Lower leg skin (tissue), 3 donors: ENCODE measurements at regions not wholly inside any gene's neighbourhood (a gene's known extent, or its start where the extent isn't known, plus 50 kb on each side); places are given as distances from the start of the nearest gene placed in this dataset.

Source experiments
- CTCF ChIP-seq, 3 donors: fragments of 450-650 bp; IDR thresholded peaks; one replicate each; pipeline ENCODE4 v1.5.1; 2016; ENCODE audit warnings: antibody characterized with exemption in 3 of 3, mild to moderate bottlenecking in 3 of 3, moderate library complexity in 2 of 3
- POLR2A ChIP-seq, 2 donors: fragments of 450-650 bp; IDR thresholded peaks; one replicate each; pipeline ENCODE4 v1.6.1; 2016 to 2017; ENCODE audit warnings: antibody characterized with exemption in 2 of 2, mild to moderate bottlenecking in 1 of 2, moderate library complexity in 1 of 2

DNA sequence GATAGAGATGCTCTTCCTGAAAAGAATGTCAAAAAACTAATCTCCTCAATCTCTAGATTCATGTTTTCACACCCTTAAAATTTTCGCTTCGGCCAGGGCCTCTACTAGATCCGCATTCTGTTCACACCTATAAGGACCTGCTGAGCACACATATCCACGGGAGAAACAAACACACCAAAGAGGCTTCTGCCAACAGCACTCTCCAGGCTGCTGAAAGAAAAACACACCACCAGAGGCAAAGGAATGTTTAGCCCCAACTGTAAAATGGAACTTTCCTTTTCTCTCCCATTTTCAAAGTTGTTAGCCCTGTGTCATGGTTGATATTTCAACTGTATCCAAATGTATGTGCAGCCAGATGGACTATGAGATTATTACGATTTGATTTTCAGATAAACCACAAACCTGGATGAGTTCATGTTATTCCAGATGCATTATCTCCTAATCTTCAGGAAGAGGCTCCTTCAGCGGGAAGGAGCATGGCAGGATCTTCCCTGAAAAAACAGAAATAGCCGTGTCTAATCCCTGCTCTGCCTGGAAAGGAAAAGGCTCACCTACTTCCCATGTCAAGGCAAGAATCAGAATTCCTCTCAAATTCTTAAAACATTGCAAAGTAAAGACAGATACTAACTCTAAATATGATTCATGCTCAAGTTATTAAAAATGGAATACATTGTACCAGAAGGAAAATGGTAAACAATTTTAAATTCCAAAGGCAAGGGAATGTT lies 442.7 kb upstream of the NR2F2 start:
- TF ChIP-seq CTCF (IDR thresholded peaks at IDR 0.05) (no peak), POLR2A (IDR thresholded peaks at IDR 0.05) (no peak)
